Fibroblast of mammary gland (primary cell): ENCODE measurements at regions not wholly inside any gene's neighbourhood (a gene's known extent, or its start where the extent isn't known, plus 50 kb on each side); places are given as distances from the start of the nearest gene placed in this dataset.

Experiments
- DNase-seq: peaks from one replicate; pipeline ENCODE4 v3.0.0-alpha.2; 2010; ENCODE audit warnings: low read depth
- H3K4me3 ChIP-seq: 2 replicates; pipeline ENCODE4 v1.5.1; 2011; ENCODE audit warnings: low read depth, mild to moderate bottlenecking, low read length, moderate library complexity; ENCODE audit not compliant: control insufficient read depth
- TF ChIP-seq, protein P1 (sequence below): conservative IDR thresholded peaks from 2 replicates; pipeline ENCODE4 v1.5.1; 2011; ENCODE audit warnings: low read depth, low read length, inconsistent platforms; ENCODE audit not compliant: control insufficient read depth, insufficient read depth

DNA sequence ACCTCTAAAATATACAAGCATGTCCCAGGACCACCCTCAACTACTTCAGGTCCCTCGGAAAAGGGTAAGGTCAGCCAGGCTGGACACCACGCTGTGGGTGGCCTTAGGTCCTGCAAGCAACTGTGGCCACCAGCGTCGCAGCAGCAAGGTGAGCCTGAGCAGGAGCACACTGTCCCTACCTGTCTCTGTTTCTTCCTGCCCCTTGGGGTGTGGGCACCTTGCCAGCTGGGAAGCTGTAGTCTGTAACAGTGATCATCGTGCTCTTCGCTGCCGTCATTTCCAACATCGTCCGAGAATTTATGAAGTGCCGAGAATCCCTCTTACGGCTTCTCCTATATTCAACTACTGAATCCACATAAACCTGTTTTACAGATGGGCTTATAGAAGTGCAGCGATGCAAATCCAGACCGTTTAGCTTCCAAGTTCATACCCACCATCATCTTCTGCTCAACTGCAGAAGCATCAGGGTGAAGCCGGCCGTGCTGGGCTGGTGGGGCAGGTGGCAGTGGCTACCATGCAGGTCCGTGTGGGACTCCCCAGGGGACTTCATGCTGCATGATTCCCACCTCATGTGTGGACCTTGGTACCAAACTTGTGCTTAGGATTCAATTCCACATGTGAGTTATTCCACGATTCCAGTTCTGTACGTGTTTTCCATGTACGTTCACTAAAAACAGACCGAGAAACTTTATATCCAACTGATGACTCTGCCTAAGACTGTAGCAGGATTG is 361.3 kb upstream of the SFSWAP start:
- DNase-seq, result no peak
- H3K4me3 ChIP-seq, result no peak overlapping the region
- TF ChIP-seq, protein P1, sequence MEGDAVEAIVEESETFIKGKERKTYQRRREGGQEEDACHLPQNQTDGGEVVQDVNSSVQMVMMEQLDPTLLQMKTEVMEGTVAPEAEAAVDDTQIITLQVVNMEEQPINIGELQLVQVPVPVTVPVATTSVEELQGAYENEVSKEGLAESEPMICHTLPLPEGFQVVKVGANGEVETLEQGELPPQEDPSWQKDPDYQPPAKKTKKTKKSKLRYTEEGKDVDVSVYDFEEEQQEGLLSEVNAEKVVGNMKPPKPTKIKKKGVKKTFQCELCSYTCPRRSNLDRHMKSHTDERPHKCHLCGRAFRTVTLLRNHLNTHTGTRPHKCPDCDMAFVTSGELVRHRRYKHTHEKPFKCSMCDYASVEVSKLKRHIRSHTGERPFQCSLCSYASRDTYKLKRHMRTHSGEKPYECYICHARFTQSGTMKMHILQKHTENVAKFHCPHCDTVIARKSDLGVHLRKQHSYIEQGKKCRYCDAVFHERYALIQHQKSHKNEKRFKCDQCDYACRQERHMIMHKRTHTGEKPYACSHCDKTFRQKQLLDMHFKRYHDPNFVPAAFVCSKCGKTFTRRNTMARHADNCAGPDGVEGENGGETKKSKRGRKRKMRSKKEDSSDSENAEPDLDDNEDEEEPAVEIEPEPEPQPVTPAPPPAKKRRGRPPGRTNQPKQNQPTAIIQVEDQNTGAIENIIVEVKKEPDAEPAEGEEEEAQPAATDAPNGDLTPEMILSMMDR, result no peak

DNA sequence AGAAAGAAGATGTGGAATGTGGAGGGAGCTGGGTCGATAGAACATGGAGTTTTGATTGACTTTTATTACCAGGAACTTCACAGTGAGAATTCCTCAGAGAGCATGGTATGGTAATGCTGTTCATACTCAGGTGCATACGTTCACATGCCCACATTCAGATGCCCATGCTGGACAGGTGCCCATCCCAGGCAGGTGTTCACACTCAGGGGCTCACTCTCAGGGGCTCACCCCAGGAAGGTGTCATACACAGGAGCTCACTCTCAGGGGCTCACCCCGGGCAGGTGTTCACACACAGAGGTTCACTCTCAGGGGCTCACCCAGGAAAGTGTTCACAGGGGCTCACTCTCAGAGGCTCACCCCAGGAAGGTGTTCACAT is 360.0 kb upstream of the SFSWAP start:
- no peak for DNase-seq
- TF ChIP-seq, protein P1, result no peak
- H3K4me3 ChIP-seq, result no peak overlapping the region

DNA sequence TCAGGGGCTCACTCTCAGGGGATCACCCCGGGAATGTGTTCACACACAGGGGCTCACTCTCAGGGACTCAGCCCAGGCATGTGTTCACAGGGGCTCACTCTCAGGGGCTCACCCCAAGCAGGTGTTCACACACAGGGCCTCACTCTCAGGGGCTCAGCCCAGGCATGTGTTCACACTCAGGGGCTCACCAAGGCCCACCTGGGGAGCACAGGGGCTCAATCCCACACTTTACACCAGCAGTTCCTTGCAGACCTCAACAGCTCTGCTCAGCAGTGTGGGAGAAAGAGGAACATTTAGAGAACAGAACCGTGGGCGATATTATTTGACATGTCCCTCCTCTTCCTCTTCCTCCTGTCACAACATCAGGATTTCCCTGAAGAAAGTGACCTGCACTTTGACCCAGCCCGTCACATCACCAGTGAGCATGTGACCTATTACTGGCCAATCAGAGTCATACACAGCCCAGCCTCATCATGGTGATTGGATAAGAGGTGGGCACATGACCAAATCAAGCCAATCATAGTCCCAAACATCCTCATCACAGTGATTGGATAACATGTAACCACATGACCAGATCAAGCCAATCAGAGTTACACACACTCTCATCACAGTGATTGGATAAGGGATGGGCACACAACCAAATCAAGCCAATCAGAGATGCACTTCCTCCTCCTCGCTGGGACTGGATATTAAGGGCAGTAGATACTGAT is 359.4 kb upstream of the SFSWAP start:
- DNase-seq, result no peak
- no peak overlapping the region for H3K4me3 ChIP-seq
- TF ChIP-seq, protein P1, result no peak

DNA sequence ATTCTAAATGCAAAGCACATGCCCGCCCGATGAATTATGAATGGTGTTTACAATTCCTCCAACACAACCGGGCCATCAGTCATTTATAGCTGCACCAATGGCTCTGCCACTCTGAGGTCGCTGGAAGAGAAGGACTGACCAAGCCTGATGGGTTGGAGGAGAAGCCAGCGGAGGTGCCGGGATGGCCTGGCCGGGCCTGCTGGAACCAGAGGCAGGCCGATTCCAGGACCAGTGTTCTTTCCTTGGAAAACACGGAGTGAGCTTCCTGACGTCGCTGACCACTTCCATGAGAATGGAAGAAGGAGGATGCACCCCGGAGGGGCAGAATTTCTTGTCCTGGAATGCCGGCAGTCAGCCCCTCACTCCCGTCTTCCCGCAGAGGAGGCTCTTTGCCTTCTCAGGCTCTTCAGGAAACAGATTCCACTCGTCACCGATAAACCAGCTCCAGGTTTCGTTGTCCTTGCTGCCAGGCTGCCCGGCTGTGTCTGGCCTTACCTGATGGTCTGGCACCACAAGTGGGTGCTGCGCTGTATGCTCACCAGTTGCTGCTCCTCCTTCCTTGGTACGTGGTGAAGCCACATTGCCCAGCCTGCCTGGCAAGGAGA is 358.5 kb upstream of the SFSWAP start:
- H3K4me3 ChIP-seq, result no peak overlapping the region
- TF ChIP-seq, protein P1, result no peak
- no peak for DNase-seq

DNA sequence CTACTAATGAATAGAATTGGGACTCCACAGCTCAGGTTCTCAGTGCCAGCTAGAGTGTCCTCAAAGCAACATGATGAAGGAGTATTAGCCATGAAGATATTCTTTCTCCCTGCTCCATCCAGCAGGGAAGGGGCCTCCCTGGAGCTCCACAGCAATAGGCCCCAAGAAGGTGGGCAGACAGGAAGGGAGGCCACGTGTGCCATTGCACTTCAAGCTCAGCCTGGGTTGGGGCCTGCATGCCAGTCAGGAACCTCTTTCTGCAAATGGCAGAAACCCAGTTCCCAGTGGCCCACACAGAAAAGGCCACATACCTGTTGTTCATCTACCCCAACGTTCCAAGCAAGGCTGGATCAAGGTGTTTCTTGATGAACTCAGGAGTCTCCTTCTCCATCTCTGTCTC is 357.5 kb upstream of the SFSWAP start:
- no peak for DNase-seq
- no peak overlapping the region for H3K4me3 ChIP-seq
- TF ChIP-seq, protein P1, result no peak

DNA sequence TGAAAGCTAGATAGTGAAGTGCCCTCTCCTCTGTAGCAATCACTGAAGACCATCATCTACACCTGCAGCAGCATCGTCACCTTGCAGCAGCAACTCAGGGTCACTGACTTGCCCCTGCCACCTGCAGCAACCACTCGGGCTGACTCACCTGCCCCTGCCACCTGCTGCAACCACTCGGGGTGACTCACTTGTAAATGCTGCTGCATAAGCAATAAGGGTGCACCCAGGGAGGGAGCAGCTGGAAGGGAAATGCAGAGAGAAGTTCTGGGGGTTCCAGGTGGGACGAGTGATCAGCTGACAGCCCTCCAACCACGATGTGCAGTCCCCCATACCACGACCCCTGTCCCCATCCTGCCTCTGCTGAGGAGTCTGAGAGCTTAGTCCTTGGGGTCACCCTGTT is 357.1 kb upstream of the SFSWAP start:
- DNase-seq, result no peak
- no peak overlapping the region for H3K4me3 ChIP-seq
- TF ChIP-seq, protein P1, result no peak
